ENCODE measurements at regions not wholly inside any gene's neighbourhood (a gene's known extent, or its start where the extent isn't known, plus 50 kb on each side); places are given as distances from the start of the nearest gene placed in this dataset.

GRCh38 chr2:129205176-129205575 is 774.3 kb upstream of the RAB6C start:
- no peaks in the 10 kb centered on the region for H3K9me3 Mint-ChIP-seq
- H3K27ac Mint-ChIP-seq, result no peak overlapping the region
- CTCF ChIA-PET, result no interaction called here
- H3K4me3 Mint-ChIP-seq, result no peak overlapping the region
- DNase-seq (ENCODE audit: low spot score) (no peak), ATAC-seq (no peak)
- H3K4me1 Mint-ChIP-seq, result no peaks in the 10 kb centered on the region
- no peak for TF ChIP-seq SMAD3 (CRISPR knock-in tag; IDR thresholded peaks at IDR 0.05; ENCODE audit: borderline replicate concordance)
- no peak for TF ChIP-seq RELA (CRISPR knock-in tag; IDR thresholded peaks at IDR 0.05; ENCODE audit: borderline replicate concordance)
- no peak for TF ChIP-seq ATF2 (CRISPR knock-in tag; IDR thresholded peaks at IDR 0.05; ENCODE audit: borderline replicate concordance, low read depth)
- TF ChIP-seq IRF2 (CRISPR knock-in tag; IDR thresholded peaks at IDR 0.05; ENCODE audit: borderline replicate concordance, low read depth), result no peak
- TF ChIP-seq ATF1 (CRISPR knock-in tag; IDR thresholded peaks at IDR 0.05), result no peak
- TF ChIP-seq JAZF1 (CRISPR knock-in tag; IDR thresholded peaks at IDR 0.05), result no peak
- no peak for TF ChIP-seq AR (CRISPR knock-in tag; IDR thresholded peaks at IDR 0.05)
- no peak for TF ChIP-seq ZNF671 (CRISPR knock-in tag; IDR thresholded peaks at IDR 0.05)
- no peak for TF ChIP-seq HMGA2 (CRISPR knock-in tag; IDR thresholded peaks at IDR 0.05)
- no peak for TF ChIP-seq USF1 (CRISPR knock-in tag; IDR thresholded peaks at IDR 0.05)
- no peak for TF ChIP-seq OVOL2 (CRISPR knock-in tag; IDR thresholded peaks at IDR 0.05; ENCODE audit: borderline replicate concordance)
- TF ChIP-seq, protein P1, sequence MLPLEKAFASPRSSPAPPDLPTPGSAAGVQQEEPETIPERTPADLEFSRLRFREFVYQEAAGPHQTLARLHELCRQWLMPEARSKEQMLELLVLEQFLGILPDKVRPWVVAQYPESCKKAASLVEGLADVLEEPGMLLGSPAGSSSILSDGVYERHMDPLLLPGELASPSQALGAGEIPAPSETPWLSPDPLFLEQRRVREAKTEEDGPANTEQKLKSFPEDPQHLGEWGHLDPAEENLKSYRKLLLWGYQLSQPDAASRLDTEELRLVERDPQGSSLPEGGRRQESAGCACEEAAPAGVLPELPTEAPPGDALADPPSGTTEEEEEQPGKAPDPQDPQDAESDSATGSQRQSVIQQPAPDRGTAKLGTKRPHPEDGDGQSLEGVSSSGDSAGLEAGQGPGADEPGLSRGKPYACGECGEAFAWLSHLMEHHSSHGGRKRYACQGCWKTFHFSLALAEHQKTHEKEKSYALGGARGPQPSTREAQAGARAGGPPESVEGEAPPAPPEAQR (CRISPR knock-in tag; IDR thresholded peaks at IDR 0.05), result no peak
- TF ChIP-seq MYBL2 (CRISPR knock-in tag; IDR thresholded peaks at IDR 0.05), result no peak
- TF ChIP-seq NR3C1 (CRISPR knock-in tag; conservative IDR thresholded peaks at IDR 0.05; ENCODE audit: low read depth), result no peak
- TF ChIP-seq MAX (CRISPR knock-in tag; IDR thresholded peaks at IDR 0.05), result no peak
- no peak for TF ChIP-seq E2F1 (CRISPR knock-in tag; IDR thresholded peaks at IDR 0.05)
- POLR2A ChIA-PET, result no interaction called here
- H3K36me3 Mint-ChIP-seq, result no peaks in the 10 kb centered on the region
- no peaks in the 10 kb centered on the region for H3K27me3 Mint-ChIP-seq (ENCODE audit: low read depth)

- no peak overlapping the region for H3K27ac Mint-ChIP-seq
- no peak overlapping the region for H3K4me3 Mint-ChIP-seq
- ChIA-PET POLR2A (no interaction called here), CTCF (no interaction called here)
- ATAC-seq (no peak), DNase-seq (ENCODE audit: low spot score) (no peak)
- H3K4me1 Mint-ChIP-seq, result no peaks in the 10 kb centered on the region
- no peaks in the 10 kb centered on the region for H3K36me3 Mint-ChIP-seq
- H3K9me3 Mint-ChIP-seq, result no peaks in the 10 kb centered on the region
- H3K27me3 Mint-ChIP-seq (ENCODE audit: low read depth), result no peaks in the 10 kb centered on the region
- TF ChIP-seq, protein P2, sequence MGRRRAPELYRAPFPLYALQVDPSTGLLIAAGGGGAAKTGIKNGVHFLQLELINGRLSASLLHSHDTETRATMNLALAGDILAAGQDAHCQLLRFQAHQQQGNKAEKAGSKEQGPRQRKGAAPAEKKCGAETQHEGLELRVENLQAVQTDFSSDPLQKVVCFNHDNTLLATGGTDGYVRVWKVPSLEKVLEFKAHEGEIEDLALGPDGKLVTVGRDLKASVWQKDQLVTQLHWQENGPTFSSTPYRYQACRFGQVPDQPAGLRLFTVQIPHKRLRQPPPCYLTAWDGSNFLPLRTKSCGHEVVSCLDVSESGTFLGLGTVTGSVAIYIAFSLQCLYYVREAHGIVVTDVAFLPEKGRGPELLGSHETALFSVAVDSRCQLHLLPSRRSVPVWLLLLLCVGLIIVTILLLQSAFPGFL (CRISPR knock-in tag; IDR thresholded peaks at IDR 0.05; ENCODE audit: borderline replicate concordance), result no peak
- TF ChIP-seq, protein P1 (CRISPR knock-in tag; IDR thresholded peaks at IDR 0.05), result no peak
- TF ChIP-seq GABPB1 (CRISPR knock-in tag; IDR thresholded peaks at IDR 0.05) (no peak), EMX1 (CRISPR knock-in tag; IDR thresholded peaks at IDR 0.05) (no peak), FOXP1 (CRISPR knock-in tag; IDR thresholded peaks at IDR 0.05; ENCODE audit: borderline replicate concordance) (no peak), TEAD1 (CRISPR knock-in tag; IDR thresholded peaks at IDR 0.05) (no peak)
- TF ChIP-seq, protein P3, sequence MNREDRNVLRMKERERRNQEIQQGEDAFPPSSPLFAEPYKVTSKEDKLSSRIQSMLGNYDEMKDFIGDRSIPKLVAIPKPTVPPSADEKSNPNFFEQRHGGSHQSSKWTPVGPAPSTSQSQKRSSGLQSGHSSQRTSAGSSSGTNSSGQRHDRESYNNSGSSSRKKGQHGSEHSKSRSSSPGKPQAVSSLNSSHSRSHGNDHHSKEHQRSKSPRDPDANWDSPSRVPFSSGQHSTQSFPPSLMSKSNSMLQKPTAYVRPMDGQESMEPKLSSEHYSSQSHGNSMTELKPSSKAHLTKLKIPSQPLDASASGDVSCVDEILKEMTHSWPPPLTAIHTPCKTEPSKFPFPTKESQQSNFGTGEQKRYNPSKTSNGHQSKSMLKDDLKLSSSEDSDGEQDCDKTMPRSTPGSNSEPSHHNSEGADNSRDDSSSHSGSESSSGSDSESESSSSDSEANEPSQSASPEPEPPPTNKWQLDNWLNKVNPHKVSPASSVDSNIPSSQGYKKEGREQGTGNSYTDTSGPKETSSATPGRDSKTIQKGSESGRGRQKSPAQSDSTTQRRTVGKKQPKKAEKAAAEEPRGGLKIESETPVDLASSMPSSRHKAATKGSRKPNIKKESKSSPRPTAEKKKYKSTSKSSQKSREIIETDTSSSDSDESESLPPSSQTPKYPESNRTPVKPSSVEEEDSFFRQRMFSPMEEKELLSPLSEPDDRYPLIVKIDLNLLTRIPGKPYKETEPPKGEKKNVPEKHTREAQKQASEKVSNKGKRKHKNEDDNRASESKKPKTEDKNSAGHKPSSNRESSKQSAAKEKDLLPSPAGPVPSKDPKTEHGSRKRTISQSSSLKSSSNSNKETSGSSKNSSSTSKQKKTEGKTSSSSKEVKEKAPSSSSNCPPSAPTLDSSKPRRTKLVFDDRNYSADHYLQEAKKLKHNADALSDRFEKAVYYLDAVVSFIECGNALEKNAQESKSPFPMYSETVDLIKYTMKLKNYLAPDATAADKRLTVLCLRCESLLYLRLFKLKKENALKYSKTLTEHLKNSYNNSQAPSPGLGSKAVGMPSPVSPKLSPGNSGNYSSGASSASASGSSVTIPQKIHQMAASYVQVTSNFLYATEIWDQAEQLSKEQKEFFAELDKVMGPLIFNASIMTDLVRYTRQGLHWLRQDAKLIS (CRISPR knock-in tag; IDR thresholded peaks at IDR 0.05; ENCODE audit: borderline replicate concordance), result no peak
Measured at GRCh38 chr2:129205766-129206165, 773.7 kb upstream of the RAB6C start.
